Fibroblast of peridontal ligament (primary cell): ENCODE measurements at regions not wholly inside any gene's neighbourhood (a gene's known extent, or its start where the extent isn't known, plus 50 kb on each side); places are given as distances from the start of the nearest gene placed in this dataset.
"Not testable (repeated sequence)": the region's sequence is repeated elsewhere in the genome, so short reads cannot be mapped to it uniquely, and the experiment has no call there.

Experiments
- DNase-seq: peaks from one replicate; pipeline ENCODE4 v3.0.0-alpha.2; 2010; ENCODE audit errors: extremely low read depth

DNA sequence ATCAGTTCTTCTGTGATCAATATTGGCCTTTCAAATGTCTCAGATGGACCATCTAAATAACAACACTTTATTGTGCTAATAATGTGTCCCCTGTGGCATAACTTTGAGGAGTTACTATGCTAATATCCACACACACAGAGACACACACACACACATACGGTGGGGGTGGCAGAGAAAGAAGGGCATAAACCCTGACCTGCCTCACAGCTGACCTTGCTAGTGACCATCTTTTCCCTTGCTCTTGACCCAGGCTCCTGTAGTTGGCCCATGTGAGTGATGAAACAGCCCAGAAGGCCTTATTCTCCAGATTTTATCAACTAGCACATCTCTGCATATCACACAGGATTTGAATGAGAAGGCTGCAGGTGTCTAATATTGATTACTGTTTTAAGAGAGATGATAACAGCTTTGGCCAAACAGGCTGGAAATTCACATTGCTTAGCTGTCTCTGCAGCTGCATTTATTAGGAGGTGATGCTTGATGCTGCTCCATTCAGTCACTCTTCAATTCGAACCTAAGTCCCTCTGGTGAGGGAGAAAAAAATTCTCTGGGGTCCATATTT lies 176.4 kb downstream of the ACTR3 start:
- DNase-seq: no peak

DNA sequence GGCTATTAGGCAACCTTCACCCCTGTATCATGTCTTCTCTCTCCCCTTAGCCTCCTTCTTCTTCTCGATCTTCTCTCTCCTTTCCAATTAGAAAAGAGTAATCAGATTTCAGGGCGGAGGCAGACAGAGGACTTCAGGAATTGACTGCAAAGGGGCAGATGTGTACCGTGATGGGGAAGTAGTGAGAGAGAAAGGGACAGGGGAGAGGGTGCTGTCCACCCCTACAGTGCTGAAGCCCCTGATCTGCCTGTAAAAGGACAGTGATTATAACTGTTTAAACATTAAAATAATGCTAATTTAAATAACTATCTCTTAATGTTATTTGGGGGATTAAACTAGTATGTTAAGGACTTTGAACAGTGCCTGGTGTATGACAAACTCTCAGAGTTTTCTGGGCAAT lies 178.5 kb downstream of the ACTR3 start:
- no peak for DNase-seq

DNA sequence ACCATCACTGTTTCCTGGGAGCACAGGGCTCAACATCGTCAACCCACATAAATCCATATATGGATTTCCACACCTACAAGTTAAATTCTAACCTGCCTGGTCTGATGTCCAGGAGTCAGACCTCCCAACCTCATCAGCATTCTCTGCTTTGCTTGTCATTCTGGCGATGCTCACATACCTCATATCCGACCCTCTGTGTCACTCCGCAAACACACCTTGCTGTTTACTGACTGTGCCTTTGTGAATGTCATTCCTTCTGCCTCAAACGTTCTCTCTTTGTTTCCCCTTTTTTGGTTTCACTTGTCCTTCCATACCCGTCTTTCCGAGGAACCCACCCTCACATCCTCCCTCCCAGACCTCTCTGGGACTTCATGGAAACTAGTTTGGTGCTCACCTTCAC lies 187.1 kb downstream of the ACTR3 start:
- DNase-seq: no peak

DNA sequence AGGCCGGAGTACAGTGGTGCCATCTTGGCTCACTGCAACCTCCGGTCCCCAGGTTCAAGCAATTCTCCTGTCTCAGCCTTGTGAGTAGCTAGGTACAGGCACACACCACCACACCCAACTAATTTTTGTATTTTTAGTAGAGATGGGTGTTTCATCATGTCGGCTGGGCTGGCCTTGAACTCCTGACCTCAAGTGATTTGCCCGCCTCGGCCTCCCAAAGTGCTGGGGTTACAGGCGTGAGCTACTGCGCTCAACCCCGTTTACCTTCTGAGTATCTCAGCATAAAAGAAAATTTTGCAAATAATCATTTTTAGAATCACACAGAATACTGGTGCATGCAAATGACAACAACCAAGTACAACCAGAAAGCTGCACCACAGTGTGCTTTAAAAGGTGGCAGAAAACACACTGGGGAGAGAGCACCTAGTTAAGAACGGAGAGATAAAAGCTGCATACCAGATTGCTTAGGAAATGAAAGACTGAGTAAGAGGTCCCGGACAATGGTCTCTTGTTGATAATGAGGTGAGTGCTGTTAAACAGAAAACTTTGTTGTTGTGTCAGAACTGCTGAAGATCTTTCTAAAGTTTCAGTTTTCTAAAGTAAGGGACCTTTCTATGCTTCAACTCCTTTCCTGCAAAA lies 189.6 kb downstream of the ACTR3 start:
- DNase-seq: no peak

DNA sequence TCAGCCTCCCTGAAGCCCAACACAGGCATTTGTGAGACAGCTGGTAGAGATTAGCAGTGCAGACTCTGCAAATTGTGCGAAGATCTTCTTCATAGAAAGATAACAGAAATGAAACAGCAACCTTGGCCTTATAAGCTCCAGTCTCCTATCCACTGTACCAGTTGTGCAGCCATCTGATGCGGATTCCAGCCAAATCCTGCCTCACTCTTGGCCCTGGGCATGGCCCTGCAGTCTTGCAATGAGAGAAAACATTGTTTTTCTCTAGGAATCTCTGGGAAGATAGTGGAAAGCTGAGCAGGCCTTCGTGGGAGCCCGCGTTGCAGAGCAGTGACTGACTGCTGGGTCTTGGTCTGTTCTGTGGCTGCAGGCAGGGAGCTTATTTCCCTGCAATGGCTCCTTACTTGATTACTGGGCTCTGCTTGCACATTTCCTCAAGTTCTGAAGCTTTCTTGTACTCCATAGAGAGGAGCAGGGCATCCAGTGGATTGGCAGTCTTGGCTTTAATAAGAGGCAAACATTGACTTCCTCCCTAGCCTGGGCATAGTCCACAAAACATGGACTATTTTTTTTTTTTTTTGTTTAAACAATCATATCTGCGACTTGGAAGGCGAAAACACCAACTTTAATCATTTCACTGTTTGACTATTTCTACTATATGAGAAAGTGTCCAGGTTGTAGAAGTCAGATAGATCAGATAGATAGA lies 193.0 kb downstream of the ACTR3 start:
- no peak for DNase-seq

DNA sequence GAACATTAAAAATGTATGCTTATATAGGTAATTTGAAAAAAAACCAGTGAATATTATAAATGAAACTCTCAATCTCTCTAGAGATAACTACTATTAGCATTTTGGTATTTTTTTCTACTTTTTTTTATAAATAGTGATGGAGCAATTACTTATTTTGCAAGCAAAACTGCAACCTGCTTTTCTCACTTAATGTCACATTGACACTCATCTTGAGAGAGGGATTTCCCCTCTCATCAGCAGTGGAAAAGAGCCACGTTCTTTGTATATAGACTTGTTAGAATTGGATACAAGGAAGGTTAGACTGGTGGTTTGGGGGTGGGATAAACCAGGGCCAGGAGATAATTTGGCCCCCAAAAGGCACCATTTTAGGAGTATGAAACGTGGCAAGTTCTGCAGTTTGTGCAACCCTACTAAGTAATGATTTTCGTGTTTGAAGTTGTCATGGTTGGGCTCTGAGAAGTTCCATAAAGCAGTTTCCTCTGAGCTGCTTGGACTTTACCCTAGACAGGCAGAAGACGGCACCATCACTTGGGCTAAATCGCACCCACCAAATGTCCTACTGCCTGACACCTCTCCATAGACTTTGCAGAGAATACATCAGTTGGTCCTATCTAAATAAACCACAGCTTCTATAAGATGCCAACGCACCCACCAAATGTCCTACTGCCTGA lies 194.0 kb downstream of the ACTR3 start:
- DNase-seq: no peak

DNA sequence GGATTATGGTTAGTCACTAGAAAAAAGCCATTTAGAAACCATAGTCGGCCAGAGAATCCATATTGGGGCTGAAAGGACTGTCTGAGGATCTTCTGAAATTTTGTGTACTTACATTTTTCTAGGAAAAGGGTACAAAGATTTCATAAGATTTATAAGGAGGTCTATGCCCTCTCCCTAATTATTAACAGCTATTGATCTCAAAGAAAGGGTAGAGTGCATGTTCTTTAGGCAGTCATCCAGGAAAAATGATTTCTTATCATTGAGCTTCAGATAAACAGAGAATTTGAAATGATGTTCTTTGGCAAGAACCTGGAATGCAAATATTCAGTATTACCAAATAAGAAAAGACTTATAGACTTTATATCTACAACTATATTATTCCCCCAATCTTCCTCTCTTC lies 195.3 kb downstream of the ACTR3 start:
- no peak for DNase-seq

DNA sequence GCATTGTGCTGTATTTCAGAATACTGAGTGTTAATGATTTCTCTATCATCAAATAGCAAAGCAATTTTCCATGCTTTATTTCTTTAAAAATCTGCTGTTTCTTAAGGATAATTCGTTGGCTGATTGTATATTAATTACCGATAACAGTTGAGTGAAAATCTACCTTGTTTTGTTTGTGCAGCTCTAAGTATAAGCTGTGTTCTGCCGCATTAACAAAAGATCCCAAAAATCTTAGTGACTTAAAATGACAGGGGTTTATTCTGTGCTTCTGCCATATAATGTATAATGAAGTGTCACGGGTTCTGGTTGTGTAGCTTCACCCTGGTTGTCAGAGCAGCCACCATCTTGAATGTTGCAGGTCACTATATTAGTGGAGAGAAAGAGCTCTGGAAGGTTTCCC lies 196.1 kb downstream of the ACTR3 start:
- no peak for DNase-seq

DNA sequence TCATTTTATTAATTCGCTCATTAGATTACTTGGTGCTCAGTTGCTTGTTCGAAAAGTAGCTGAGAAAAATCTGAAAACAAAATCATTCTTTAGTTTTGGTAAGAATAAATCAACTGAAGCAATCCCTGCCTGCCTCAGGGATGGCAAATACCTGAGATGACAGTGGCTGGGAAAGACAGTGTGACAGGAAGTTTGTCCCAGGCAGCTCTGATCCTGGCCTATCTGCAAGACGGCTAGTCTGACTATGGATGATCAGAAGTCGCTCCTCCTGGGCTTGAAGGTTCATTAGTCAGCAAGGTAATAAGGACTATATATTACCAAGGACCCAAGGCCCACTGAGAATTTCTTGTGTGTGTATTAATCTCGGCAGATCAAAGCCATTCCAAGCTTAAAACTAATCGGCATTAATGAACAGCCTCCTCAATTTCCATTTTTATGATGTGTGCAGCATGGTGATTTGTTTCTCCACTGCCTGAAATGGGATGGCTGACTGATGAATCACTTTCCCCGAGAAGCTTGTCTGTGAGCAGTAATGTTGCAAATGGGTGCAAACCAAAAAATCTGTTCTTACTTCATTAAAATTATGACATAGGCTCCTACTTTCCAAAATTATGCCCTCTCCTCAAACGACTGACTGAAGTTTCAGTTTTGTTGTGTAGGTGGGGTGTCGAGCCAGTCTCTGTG lies 199.9 kb downstream of the ACTR3 start:
- DNase-seq: peak; percentile 6

DNA sequence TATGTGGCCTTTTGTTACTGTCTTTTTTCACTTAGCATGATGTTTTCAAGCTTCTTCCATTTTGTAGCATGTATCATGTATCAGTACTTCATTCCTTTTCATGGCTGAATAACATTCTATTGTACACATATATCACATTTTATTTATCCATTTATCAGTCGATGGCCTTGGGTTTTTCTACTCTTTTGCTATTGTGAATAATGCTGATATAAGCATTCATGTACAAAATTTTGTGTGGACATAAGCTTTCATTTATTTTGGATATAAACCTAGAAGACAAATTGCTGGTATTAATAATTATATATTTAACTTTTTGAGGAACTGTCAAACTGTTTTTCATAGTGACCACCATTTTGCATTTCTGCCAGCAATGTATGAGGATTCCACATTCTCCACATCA lies 201.1 kb downstream of the ACTR3 start:
- DNase-seq: no peak

DNA sequence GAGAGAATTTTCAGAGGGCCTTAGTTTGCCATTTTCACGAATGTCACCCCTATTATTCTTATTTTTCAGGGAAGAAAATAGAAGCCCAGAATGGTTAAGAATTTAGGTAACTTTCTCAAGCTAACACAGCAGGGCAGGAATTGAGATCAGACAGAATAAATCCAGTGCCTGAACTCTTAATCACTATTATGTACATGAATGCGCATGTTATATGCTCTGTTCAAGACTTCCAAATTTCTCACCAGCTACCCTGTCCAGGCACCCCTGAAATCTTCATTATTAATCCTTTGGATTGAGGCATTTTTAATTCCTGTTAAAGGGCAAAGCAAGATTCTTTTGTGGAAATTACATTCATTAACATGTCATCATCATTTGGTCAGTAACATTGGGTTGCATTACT lies 218.4 kb downstream of the ACTR3 start:
- DNase-seq: no peak

DNA sequence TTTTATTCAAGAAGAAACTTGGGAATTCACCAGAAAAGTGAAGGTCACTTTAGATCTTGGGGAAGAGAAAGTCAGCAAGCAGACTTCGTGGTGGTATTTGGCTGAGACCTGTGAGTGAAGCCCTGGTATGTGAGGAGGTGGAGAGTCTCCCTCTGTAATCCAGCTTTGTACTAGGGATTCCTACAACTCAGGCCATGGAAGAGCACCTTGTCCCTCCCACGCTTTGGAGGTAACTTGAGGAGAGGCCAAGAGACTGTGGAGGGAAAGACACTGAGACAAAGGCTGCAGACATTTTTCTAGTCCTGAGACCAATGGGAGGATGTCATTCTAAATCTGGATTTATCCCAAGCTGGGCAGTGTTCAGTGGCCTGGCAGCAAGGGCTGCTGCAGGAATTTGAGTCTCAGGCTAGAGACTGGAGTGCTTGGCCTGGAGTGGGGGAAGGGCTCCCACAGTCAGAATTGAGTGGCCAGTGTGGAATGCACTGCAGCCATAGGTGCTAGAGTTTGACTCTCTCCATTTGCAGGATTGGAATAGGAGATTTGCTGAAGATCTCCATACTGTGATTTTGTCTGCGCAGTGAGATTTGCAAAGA lies 219.0 kb downstream of the ACTR3 start:
- DNase-seq: no peak

DNA sequence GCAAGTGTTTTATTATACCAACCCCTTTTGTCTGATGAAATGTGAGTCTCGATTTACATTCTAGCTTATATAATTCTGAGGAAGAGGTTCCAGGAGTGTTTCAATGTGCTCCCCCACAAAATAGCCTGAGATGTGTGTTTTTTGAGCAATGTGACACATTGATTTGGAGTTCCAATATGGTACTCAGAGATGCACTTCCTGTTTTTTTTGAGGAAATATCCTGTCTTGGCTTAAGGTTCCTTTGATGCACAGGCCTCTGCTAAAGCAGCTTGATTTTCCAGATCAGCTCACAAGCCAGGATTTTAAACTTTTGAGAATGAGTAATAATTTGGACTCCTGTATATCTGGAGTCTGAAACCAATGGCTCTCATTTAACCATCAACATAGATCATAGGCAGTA lies 221.4 kb downstream of the ACTR3 start:
- DNase-seq: no peak

DNA sequence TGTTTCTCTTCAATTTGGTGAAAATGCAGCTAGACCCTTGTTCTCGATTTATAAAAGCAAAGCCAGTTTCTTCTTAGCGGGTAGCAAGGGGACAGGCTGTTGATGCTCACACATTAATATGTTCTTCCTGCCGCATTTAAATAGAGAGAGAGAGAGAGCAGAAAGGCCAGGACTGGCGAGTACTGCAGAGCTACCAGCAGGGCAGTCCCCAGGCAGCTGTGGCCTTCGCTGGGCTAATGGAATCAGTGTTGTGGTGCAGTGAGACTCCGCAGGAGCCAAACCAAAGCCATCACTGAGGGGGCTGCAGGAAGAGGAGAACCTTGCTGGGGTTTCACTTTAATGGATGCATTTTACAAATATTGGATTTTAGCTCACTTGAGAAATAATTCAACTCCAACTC lies 223.6 kb downstream of the ACTR3 start:
- DNase-seq: no peak

DNA sequence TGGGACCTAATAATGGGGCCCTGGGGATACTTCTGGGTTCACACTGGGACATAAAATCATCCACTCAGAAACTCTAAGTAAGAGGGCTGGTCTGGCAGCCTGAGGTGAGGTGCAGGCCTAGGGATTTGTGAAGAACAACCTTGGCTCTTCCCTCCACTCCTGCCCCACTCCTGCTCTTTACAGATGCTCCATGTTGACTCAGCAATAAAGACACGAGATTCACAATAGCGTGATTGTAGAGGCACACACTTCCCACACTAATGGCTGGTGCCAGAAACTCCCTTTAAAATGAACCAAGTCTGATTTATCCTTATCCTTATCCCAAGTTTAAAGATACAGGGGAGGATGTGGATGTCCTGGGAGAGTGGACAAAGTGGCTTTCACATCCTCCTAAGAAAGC lies 228.2 kb downstream of the ACTR3 start:
- no peak for DNase-seq

DNA sequence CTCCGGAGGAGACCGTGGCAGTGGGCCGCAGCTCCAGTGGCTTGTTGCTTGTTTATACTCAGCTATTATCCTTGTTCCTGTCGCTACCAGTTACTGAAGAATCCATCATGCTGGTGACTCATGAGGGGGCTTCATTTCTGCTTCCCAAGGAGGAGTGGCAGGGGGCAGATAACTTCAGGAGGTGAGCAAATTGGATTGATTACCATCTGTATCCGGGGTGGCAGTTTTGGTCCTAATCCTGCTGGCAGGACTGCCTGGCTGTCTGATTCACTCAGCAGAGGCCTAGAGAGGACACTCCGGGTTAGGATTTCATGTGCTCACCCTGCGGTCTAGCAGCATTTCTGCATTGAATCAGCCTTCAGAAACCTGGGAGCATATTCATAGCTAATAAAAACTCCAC lies 230.0 kb downstream of the ACTR3 start:
- peak; percentile 16 for DNase-seq

DNA sequence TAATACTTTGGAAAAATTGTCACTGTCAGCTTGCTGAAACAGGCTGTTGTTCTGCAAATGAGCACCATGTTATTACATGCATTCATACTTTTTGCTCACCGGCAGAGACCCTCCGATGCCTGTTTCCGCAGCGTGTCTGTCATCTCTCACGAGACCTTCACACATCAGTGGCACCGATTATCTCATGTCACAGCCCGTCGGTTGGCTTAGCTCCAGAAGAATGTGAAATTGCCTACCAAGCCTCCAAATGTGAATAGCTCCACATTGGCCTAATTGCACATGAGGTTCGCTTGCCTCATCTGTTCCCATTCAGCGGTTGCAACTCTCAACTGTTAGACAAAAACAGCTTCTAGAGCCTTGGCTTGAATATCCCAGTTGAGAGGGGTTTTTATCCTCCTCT lies 233.0 kb downstream of the ACTR3 start:
- DNase-seq: no peak

DNA sequence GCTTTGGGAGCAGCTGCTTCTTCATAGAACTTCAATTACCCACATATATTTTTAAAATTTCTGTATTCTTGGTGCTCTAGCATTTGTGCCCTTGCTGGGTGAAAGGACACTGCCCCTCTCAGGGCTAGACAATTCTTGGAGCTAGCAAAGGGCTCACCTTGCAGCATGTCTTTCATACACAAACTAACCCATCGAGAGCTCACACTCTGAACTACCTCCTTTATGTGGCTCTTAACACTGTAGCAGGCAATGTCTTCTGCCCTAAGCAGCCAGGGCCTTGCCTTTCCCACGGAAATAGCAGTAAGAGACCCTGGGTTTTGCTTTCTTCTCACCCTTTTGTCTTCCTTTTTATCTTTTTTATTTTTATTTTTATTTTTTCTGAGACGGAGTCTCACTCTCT lies 234.0 kb downstream of the ACTR3 start:
- DNase-seq: no peak

DNA sequence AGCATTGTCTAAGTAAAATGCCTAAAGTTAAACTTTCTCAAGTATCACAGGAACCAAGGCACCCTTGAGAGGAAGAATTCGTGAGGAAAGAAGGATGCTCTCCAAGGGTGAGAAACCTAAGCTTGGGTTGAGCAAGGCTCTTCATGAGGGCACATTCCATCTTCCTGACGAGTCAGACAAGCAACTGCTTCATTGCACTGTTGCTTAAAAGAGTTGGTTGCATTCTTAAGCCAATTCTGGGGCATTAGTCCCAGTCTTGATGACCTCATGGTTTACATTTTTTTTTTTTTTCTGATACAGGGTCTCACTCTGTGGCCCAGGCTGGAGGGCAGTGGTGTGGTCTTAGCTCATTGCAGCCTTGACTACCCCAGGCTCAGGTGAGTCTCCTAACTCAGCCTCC lies 237.5 kb downstream of the ACTR3 start:
- DNase-seq: peak; percentile 59

DNA sequence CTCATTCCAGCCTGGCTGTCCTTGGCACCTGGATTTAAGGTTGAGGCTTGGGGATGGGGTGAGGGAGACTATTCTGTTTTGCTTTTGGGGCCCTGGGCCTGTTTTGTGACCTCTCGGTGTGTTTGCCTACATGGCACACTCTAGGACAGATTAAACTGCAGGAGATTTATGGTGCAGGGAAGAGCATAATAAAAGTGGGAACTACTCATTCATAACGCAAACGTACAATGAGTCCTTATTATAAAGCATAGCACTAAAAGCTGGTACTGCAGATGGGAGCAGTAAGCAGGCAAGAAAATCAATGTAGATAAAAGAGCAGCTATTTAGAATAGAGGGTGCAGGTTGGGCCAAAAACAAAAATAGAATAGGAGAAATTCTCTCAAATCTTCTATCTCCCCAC lies 238.4 kb downstream of the ACTR3 start:
- DNase-seq: no peak

DNA sequence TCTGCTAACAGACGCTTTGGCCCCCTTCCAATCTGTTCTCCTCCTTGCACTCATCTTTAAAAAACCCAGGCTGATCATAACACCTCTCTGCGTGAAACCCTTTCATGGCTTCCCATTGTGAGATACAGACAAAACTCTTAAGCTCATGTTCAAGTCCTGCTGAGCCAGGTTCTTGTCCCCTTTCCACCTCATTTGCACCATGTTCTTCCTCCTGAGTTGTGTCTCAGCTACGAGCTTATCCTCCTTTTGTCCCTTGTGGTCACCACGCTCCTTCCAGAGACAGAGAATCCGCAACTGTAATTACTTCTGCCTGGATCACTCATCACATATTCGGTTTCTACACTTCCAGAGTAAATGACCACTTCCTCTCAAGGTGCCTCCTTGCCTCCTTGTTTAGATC lies 238.8 kb downstream of the ACTR3 start:
- DNase-seq: no peak

DNA sequence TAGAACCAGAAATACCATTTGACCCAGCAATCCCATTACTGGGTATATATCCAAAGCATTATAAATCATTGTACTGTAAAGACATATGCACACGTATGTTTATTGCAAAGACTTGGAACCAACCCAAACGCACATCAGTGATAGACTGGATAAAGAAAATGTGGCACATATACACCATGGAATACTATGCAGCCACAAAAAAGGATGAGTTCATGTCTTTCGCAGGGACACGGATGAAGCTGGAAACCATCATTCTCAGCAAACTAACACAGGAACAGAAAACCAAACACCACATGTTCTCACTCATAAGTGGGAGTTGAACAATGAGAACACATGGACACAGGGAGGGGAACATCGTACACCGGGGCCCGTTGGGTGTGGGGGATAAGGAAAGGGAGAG lies 242.2 kb downstream of the ACTR3 start:
- DNase-seq: not testable (repeated sequence)
